Astrocyte (in vitro differentiated cells and primary cell): ENCODE measurements at regions not wholly inside any gene's neighbourhood (a gene's known extent, or its start where the extent isn't known, plus 50 kb on each side); places are given as distances from the start of the nearest gene placed in this dataset.
A peak's percentile ranks its signal among the peaks of the same experiment; 100 is the strongest.

Experiments used
- DNase-seq: peaks from one replicate; pipeline ENCODE4 v3.0.0-alpha.2; 2010; ENCODE audit warnings: low read depth
- FAIRE-seq: peaks from 2 replicates; lab custom pipeline; 2011; peaks lifted over from hg19 to GRCh38; lab: Jason Lieb, UNC
- H2AFZ ChIP-seq: 2 replicates; pipeline ENCODE4 v1.6.0; 2012; ENCODE audit warnings: low read depth, low read length, inconsistent platforms
- H3K27ac ChIP-seq: 2 replicates; pipeline ENCODE4 v1.5.1; 2011; ENCODE audit warnings: low read depth, low read length, inconsistent platforms
- H3K27me3 ChIP-seq: 2 replicates; pipeline ENCODE4 v1.6.0; 2011; ENCODE audit warnings: low read length, inconsistent platforms; ENCODE audit not compliant: insufficient read depth
- H3K36me3 ChIP-seq: 2 replicates; pipeline ENCODE4 v1.5.1; 2011; ENCODE audit warnings: low read length, inconsistent platforms; ENCODE audit not compliant: insufficient read depth
- H3K4me1 ChIP-seq: 2 replicates; pipeline ENCODE4 v1.5.1; 2011; ENCODE audit warnings: low read length, inconsistent platforms; ENCODE audit not compliant: insufficient read depth
- H3K4me2 ChIP-seq: 2 replicates; pipeline ENCODE4 v1.6.0; 2012; ENCODE audit warnings: low read length, inconsistent platforms
- H3K4me3 ChIP-seq: 2 replicates; pipeline ENCODE4 v1.5.1; 2011; ENCODE audit warnings: low read depth, mild to moderate bottlenecking, low read length, inconsistent platforms; ENCODE audit not compliant: insufficient read depth
- H3K79me2 ChIP-seq: 2 replicates; pipeline ENCODE4 v1.6.0; 2012; ENCODE audit warnings: mild to moderate bottlenecking, low read length, inconsistent platforms; ENCODE audit not compliant: insufficient read depth
- H3K9ac ChIP-seq: 2 replicates; pipeline ENCODE4 v1.6.0; 2012; ENCODE audit warnings: mild to moderate bottlenecking, low read length, inconsistent platforms
- H3K9me3 ChIP-seq: 2 replicates; pipeline ENCODE4 v1.5.1; 2012; ENCODE audit warnings: low read depth, mild to moderate bottlenecking, low read length, inconsistent platforms; ENCODE audit not compliant: insufficient read depth
- H4K20me1 ChIP-seq: 2 replicates; pipeline ENCODE4 v1.6.0; 2012; ENCODE audit warnings: low read length, inconsistent platforms; ENCODE audit not compliant: insufficient read depth
- H3K27ac Mint-ChIP-seq: one replicate; pipeline ENCODE4 v1.8.0; 2021; ENCODE audit warnings: mild to moderate bottlenecking, mixed read lengths; ENCODE audit not compliant: unreplicated experiment
- H3K27me3 Mint-ChIP-seq: one replicate; pipeline ENCODE4 v1.8.0; 2021; ENCODE audit warnings: low read depth, mixed read lengths; ENCODE audit not compliant: unreplicated experiment
- H3K36me3 Mint-ChIP-seq: one replicate; pipeline ENCODE4 v1.8.0; 2021; ENCODE audit warnings: low read depth, mixed read lengths; ENCODE audit not compliant: unreplicated experiment
- H3K4me1 Mint-ChIP-seq: one replicate; pipeline ENCODE4 v1.8.0; 2021; ENCODE audit warnings: low read depth, mixed read lengths; ENCODE audit not compliant: unreplicated experiment
- H3K4me3 Mint-ChIP-seq: one replicate; pipeline ENCODE4 v1.8.0; 2021; ENCODE audit warnings: mild to moderate bottlenecking, moderate library complexity, mixed read lengths; ENCODE audit not compliant: unreplicated experiment
- H3K9me3 Mint-ChIP-seq: one replicate; pipeline ENCODE4 v1.8.0; 2021; ENCODE audit warnings: mild to moderate bottlenecking, mixed read lengths; ENCODE audit not compliant: unreplicated experiment
- EZH2 ChIP-seq: IDR thresholded peaks from 2 replicates; pipeline ENCODE4 v1.6.1; 2012; ENCODE audit warnings: mild to moderate bottlenecking, low read length, inconsistent platforms; ENCODE audit not compliant: insufficient read depth
- TF ChIP-seq, protein P1 (sequence below): IDR thresholded peaks from 2 replicates; pipeline ENCODE4 v1.5.1; 2011; ENCODE audit warnings: low read depth, mild to moderate bottlenecking, inconsistent platforms, low read length, moderate library complexity; ENCODE audit not compliant: insufficient read depth

- peak; percentile 13 for FAIRE-seq
These were observed 113.5 kb upstream of the BTN3A2 start for GRCh38 chr6:26251354-26252076.

GRCh38 chr6:26252077-26252472 lies 112.9 kb upstream of the BTN3A2 start:
- H3K9ac ChIP-seq, result peak overlapping the region; percentile 86

More at GRCh38 chr6:26251354-26252076, 113.5 kb upstream of the BTN3A2 start:
- Histone ChIP-seq H3K4me3 (peak overlapping the region; percentile 85), H4K20me1 (no peaks in the 10 kb centered on the region), H3K4me2 (peak overlapping the region; percentile 94), H3K9me3 (no peaks in the 10 kb centered on the region), H3K27me3 (no peaks in the 10 kb centered on the region), H3K27ac (peak overlapping the region; percentile 71), H3K36me3 (no peaks in the 10 kb centered on the region), H2AFZ (peak overlapping the region; percentile 68), H3K4me1 (peaks cover 3% of the 10 kb centered on the region), H3K9ac (peak overlapping the region; percentile 86), H3K79me2 (peaks cover 4% of the 10 kb centered on the region)
- TF ChIP-seq EZH2, result no peak
- TF ChIP-seq, protein P1, sequence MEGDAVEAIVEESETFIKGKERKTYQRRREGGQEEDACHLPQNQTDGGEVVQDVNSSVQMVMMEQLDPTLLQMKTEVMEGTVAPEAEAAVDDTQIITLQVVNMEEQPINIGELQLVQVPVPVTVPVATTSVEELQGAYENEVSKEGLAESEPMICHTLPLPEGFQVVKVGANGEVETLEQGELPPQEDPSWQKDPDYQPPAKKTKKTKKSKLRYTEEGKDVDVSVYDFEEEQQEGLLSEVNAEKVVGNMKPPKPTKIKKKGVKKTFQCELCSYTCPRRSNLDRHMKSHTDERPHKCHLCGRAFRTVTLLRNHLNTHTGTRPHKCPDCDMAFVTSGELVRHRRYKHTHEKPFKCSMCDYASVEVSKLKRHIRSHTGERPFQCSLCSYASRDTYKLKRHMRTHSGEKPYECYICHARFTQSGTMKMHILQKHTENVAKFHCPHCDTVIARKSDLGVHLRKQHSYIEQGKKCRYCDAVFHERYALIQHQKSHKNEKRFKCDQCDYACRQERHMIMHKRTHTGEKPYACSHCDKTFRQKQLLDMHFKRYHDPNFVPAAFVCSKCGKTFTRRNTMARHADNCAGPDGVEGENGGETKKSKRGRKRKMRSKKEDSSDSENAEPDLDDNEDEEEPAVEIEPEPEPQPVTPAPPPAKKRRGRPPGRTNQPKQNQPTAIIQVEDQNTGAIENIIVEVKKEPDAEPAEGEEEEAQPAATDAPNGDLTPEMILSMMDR, result no peak
- Mint-ChIP-seq H3K4me3 (peak overlapping the region; percentile 93), H3K27ac (peak overlapping the region; percentile 94), H3K27me3 (no peaks in the 10 kb centered on the region), H3K4me1 (peaks cover 7% of the 10 kb centered on the region), H3K9me3 (no peaks in the 10 kb centered on the region), H3K36me3 (peaks cover 4% of the 10 kb centered on the region)
- DNase-seq, result peak; percentile 92

More at GRCh38 chr6:26252077-26252472, 112.9 kb upstream of the BTN3A2 start:
- TF ChIP-seq EZH2, result no peak
- TF ChIP-seq, protein P1, result no peak
- Histone ChIP-seq H3K4me1 (peaks cover 3% of the 10 kb centered on the region), H2AFZ (peak overlapping the region; percentile 68), H3K36me3 (no peaks in the 10 kb centered on the region), H3K4me3 (peak overlapping the region; percentile 85), H3K4me2 (peak overlapping the region; percentile 94), H3K9me3 (no peaks in the 10 kb centered on the region), H3K79me2 (peaks cover 4% of the 10 kb centered on the region), H3K27ac (peak overlapping the region; percentile 71), H3K27me3 (no peaks in the 10 kb centered on the region), H4K20me1 (no peaks in the 10 kb centered on the region)
- DNase-seq, result no peak
- Mint-ChIP-seq H3K27ac (peak overlapping the region; percentile 94), H3K4me3 (peak overlapping the region; percentile 93), H3K36me3 (peaks cover 6% of the 10 kb centered on the region), H3K27me3 (no peaks in the 10 kb centered on the region), H3K4me1 (peaks cover 7% of the 10 kb centered on the region), H3K9me3 (no peaks in the 10 kb centered on the region)
- no peak for FAIRE-seq
